ENCODE measurements at regions not wholly inside any gene's neighbourhood (a gene's known extent, or its start where the extent isn't known, plus 50 kb on each side); places are given as distances from the start of the nearest gene placed in this dataset.

GRCh38 chr1:5164158-5164557, 509.7 kb downstream of the AJAP1 start:
- no peak for TF ChIP-seq MXI1 (conservative IDR thresholded peaks at IDR 0.05; ENCODE audit: poor library complexity, severe bottlenecking)
- TF ChIP-seq TAF1 (IDR thresholded peaks at IDR 0.05; ENCODE audit: low read depth) = no peak
- TF ChIP-seq SMC3 (conservative IDR thresholded peaks at IDR 0.05; ENCODE audit: poor library complexity) = no peak
- TF ChIP-seq CTCF (IDR thresholded peaks at IDR 0.05; ENCODE audit: poor library complexity, severe bottlenecking) = no peak
- no peak for TF ChIP-seq EP300 (conservative IDR thresholded peaks at IDR 0.05; ENCODE audit: poor library complexity, severe bottlenecking)
- TF ChIP-seq REST (IDR thresholded peaks at IDR 0.05; ENCODE audit: borderline replicate concordance) = no peak
- TF ChIP-seq EZH2 (IDR thresholded peaks at IDR 0.05; ENCODE audit: borderline replicate concordance, insufficient read depth, low read length, poor library complexity, severe bottlenecking) = no peak
- TF ChIP-seq POLR2AphosphoS5 (IDR thresholded peaks at IDR 0.05) = no peak
- TF ChIP-seq RAD21 (conservative IDR thresholded peaks at IDR 0.05) = no peak

GRCh38 chr1:5161372-5161771, 507.0 kb downstream of the AJAP1 start:
- H3K36me3 ChIP-seq (ENCODE audit: insufficient read depth, low read length) = no peaks in the 10 kb centered on the region
- H3K79me2 ChIP-seq (replicated peaks; ENCODE audit: insufficient read depth, low read length) = no peaks in the 10 kb centered on the region
- H4K20me1 ChIP-seq (ENCODE audit: insufficient read depth) = no peaks in the 10 kb centered on the region
- TF ChIP-seq POLR2AphosphoS5 (IDR thresholded peaks at IDR 0.05) = no peak
- no peak for TF ChIP-seq CTCF (IDR thresholded peaks at IDR 0.05; ENCODE audit: poor library complexity, severe bottlenecking)
- TF ChIP-seq RAD21 (conservative IDR thresholded peaks at IDR 0.05) = no peak
- no peak for TF ChIP-seq EP300 (conservative IDR thresholded peaks at IDR 0.05; ENCODE audit: poor library complexity, severe bottlenecking)
- TF ChIP-seq TAF1 (IDR thresholded peaks at IDR 0.05; ENCODE audit: low read depth) = no peak
- no peak for TF ChIP-seq REST (IDR thresholded peaks at IDR 0.05; ENCODE audit: borderline replicate concordance)
- no peak for TF ChIP-seq SMC3 (conservative IDR thresholded peaks at IDR 0.05; ENCODE audit: poor library complexity)
- no peak for TF ChIP-seq MXI1 (conservative IDR thresholded peaks at IDR 0.05; ENCODE audit: poor library complexity, severe bottlenecking)
- TF ChIP-seq EZH2 (IDR thresholded peaks at IDR 0.05; ENCODE audit: borderline replicate concordance, insufficient read depth, low read length, poor library complexity, severe bottlenecking) = no peak
- no peak overlapping the region for H3K4me2 ChIP-seq (ENCODE audit: low read length)
- H3K9me2 ChIP-seq (ENCODE audit: insufficient read depth, low read length) = no peaks in the 10 kb centered on the region
- H3F3A ChIP-seq (ENCODE audit: insufficient read depth, low read length, poor library complexity, severe bottlenecking) = no peaks in the 10 kb centered on the region
- H3K27ac ChIP-seq (ENCODE audit: low read length) = no peak overlapping the region
- no peaks in the 10 kb centered on the region for H3K9me3 ChIP-seq (ENCODE audit: low read length)
- H3K27me3 ChIP-seq (ENCODE audit: insufficient read depth, low read depth, low read length) = no peaks in the 10 kb centered on the region
- H3K4me3 ChIP-seq (ENCODE audit: low read length) = no peak overlapping the region
- H3K9ac ChIP-seq (ENCODE audit: low read length) = no peak overlapping the region
- H2AFZ ChIP-seq (ENCODE audit: low read depth, low read length) = no peak overlapping the region

More at GRCh38 chr1:5164158-5164557, 509.7 kb downstream of the AJAP1 start:
- Histone ChIP-seq H2AFZ (ENCODE audit: low read depth, low read length) (no peak overlapping the region), H3K27me3 (ENCODE audit: insufficient read depth, low read depth, low read length) (no peaks in the 10 kb centered on the region), H3K79me2 (replicated peaks; ENCODE audit: insufficient read depth, low read length) (no peaks in the 10 kb centered on the region), H3K9ac (ENCODE audit: low read length) (no peak overlapping the region), H3K36me3 (ENCODE audit: insufficient read depth, low read length) (no peaks in the 10 kb centered on the region), H3K27ac (ENCODE audit: low read length) (no peak overlapping the region), H3F3A (ENCODE audit: insufficient read depth, low read length, poor library complexity, severe bottlenecking) (no peaks in the 10 kb centered on the region), H4K20me1 (ENCODE audit: insufficient read depth) (no peaks in the 10 kb centered on the region), H3K9me3 (ENCODE audit: low read length) (no peaks in the 10 kb centered on the region), H3K4me3 (ENCODE audit: low read length) (no peak overlapping the region), H3K4me2 (ENCODE audit: low read length) (no peak overlapping the region), H3K9me2 (ENCODE audit: insufficient read depth, low read length) (no peaks in the 10 kb centered on the region)
